ENCODE measurements at regions not wholly inside any gene's neighbourhood (a gene's known extent, or its start where the extent isn't known, plus 50 kb on each side); places are given as distances from the start of the nearest gene placed in this dataset.

GRCh38 chr4:81883530-81884450 lies 412.1 kb upstream of the RASGEF1B start:
- H3K27me3 ChIP-seq (ENCODE audit: control insufficient read depth, insufficient read depth, low read length) = no peaks in the 10 kb centered on the region
- CTCF ChIA-PET = no interaction called here
- no peak for DNase-seq (ENCODE audit: low read depth)
- POLR2A ChIA-PET = no interaction called here
- no peak overlapping the region for H3K4me3 ChIP-seq (ENCODE audit: low read depth, low read length)
- TF ChIP-seq, protein P1, sequence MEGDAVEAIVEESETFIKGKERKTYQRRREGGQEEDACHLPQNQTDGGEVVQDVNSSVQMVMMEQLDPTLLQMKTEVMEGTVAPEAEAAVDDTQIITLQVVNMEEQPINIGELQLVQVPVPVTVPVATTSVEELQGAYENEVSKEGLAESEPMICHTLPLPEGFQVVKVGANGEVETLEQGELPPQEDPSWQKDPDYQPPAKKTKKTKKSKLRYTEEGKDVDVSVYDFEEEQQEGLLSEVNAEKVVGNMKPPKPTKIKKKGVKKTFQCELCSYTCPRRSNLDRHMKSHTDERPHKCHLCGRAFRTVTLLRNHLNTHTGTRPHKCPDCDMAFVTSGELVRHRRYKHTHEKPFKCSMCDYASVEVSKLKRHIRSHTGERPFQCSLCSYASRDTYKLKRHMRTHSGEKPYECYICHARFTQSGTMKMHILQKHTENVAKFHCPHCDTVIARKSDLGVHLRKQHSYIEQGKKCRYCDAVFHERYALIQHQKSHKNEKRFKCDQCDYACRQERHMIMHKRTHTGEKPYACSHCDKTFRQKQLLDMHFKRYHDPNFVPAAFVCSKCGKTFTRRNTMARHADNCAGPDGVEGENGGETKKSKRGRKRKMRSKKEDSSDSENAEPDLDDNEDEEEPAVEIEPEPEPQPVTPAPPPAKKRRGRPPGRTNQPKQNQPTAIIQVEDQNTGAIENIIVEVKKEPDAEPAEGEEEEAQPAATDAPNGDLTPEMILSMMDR (IDR thresholded peaks at IDR 0.05; ENCODE audit: insufficient read depth, low read depth, low read length) = no peak
- H3K36me3 ChIP-seq (ENCODE audit: control insufficient read depth, insufficient read depth, low read length) = no peaks in the 10 kb centered on the region

- CTCF ChIA-PET = interaction anchor here (1.1 kb wide), 1 partner anchor 12 kb away, joined by 3 read pairs; no protein-coding TSS in a partner anchor
- TF ChIP-seq, protein P1 (IDR thresholded peaks at IDR 0.05; ENCODE audit: insufficient read depth, low read depth, low read length) = no peak
- H3K27me3 ChIP-seq (ENCODE audit: control insufficient read depth, insufficient read depth, low read length) = no peaks in the 10 kb centered on the region
- no peak for DNase-seq (ENCODE audit: low read depth)
- no peaks in the 10 kb centered on the region for H3K36me3 ChIP-seq (ENCODE audit: control insufficient read depth, insufficient read depth, low read length)
- H3K4me3 ChIP-seq (ENCODE audit: low read depth, low read length) = no peak overlapping the region
- POLR2A ChIA-PET = no interaction called here
Observed at GRCh38 chr4:81883004-81883403, 411.3 kb upstream of the RASGEF1B start.

- ChIA-PET POLR2A (no interaction called here), CTCF (interaction anchor here (1.1 kb wide), 2 partner anchors 11 to 13 kb away, joined by 3 read pairs; no protein-coding TSS in a partner anchor)
- Histone ChIP-seq H3K4me3 (ENCODE audit: low read depth, low read length) (no peak overlapping the region), H3K27me3 (ENCODE audit: control insufficient read depth, insufficient read depth, low read length) (no peaks in the 10 kb centered on the region), H3K36me3 (ENCODE audit: control insufficient read depth, insufficient read depth, low read length) (no peaks in the 10 kb centered on the region)
- TF ChIP-seq, protein P1 (IDR thresholded peaks at IDR 0.05; ENCODE audit: insufficient read depth, low read depth, low read length) = no peak
- no peak for DNase-seq (ENCODE audit: low read depth)
Observed at GRCh38 chr4:81881855-81882621, 410.3 kb upstream of the RASGEF1B start.

- Histone ChIP-seq H3K27me3 (ENCODE audit: control insufficient read depth, insufficient read depth, low read length) (no peaks in the 10 kb centered on the region), H3K4me3 (ENCODE audit: low read depth, low read length) (no peak overlapping the region), H3K36me3 (ENCODE audit: control insufficient read depth, insufficient read depth, low read length) (no peaks in the 10 kb centered on the region)
- CTCF ChIA-PET = no interaction called here
- TF ChIP-seq, protein P1 (IDR thresholded peaks at IDR 0.05; ENCODE audit: insufficient read depth, low read depth, low read length) = no peak
- POLR2A ChIA-PET = no interaction called here
- DNase-seq (ENCODE audit: low read depth) = no peak
Observed at GRCh38 chr4:81876106-81876505, 404.4 kb upstream of the RASGEF1B start.

All from BJ (cell line).